Fibroblast of mammary gland (primary cell): ENCODE measurements at regions not wholly inside any gene's neighbourhood (a gene's known extent, or its start where the extent isn't known, plus 50 kb on each side); places are given as distances from the start of the nearest gene placed in this dataset.

Source experiments
- DNase-seq: peaks from one replicate; pipeline ENCODE4 v3.0.0-alpha.2; 2010; ENCODE audit warnings: low read depth
- H3K4me3 ChIP-seq: 2 replicates; pipeline ENCODE4 v1.5.1; 2011; ENCODE audit warnings: low read depth, mild to moderate bottlenecking, low read length, moderate library complexity; ENCODE audit not compliant: control insufficient read depth
- TF ChIP-seq, protein P1 (sequence below): conservative IDR thresholded peaks from 2 replicates; pipeline ENCODE4 v1.5.1; 2011; ENCODE audit warnings: low read depth, low read length, inconsistent platforms; ENCODE audit not compliant: control insufficient read depth, insufficient read depth

DNA sequence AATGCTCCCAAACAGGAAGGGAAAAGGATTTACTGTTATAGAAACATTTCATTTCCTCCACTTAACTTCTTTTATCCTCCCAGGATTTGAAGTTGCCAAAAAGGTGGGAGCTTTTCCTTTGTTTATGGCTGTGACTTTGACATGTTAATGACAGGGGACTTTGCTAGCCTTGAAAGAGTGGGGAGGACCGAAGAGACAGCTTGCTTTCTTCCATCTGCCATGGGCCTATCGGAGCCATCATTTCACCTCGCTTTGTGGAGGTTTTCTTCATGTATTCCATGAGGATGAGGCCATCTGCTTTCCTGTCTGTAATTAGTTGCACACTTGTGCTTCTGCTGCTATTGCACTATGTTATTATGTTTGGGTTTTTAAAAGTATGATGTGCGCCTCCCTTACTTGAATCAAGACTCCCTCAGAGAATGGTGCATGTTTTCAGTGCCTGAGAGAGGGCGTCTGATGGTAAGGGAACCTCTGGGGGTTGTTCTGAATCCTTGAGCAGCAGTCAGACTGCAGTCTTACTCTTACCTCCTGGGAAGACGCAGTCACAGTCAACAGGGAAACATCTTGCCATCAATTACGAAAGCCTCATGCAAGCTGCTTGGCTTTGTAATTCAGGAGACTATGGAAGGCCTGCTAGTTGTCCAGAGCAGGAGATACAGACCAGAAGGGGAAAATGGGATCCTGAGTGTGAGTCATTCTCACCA, 173.3 kb upstream of the MGAT5 start:
- no peak overlapping the region for H3K4me3 ChIP-seq
- TF ChIP-seq, protein P1, sequence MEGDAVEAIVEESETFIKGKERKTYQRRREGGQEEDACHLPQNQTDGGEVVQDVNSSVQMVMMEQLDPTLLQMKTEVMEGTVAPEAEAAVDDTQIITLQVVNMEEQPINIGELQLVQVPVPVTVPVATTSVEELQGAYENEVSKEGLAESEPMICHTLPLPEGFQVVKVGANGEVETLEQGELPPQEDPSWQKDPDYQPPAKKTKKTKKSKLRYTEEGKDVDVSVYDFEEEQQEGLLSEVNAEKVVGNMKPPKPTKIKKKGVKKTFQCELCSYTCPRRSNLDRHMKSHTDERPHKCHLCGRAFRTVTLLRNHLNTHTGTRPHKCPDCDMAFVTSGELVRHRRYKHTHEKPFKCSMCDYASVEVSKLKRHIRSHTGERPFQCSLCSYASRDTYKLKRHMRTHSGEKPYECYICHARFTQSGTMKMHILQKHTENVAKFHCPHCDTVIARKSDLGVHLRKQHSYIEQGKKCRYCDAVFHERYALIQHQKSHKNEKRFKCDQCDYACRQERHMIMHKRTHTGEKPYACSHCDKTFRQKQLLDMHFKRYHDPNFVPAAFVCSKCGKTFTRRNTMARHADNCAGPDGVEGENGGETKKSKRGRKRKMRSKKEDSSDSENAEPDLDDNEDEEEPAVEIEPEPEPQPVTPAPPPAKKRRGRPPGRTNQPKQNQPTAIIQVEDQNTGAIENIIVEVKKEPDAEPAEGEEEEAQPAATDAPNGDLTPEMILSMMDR, result no peak
- no peak for DNase-seq

DNA sequence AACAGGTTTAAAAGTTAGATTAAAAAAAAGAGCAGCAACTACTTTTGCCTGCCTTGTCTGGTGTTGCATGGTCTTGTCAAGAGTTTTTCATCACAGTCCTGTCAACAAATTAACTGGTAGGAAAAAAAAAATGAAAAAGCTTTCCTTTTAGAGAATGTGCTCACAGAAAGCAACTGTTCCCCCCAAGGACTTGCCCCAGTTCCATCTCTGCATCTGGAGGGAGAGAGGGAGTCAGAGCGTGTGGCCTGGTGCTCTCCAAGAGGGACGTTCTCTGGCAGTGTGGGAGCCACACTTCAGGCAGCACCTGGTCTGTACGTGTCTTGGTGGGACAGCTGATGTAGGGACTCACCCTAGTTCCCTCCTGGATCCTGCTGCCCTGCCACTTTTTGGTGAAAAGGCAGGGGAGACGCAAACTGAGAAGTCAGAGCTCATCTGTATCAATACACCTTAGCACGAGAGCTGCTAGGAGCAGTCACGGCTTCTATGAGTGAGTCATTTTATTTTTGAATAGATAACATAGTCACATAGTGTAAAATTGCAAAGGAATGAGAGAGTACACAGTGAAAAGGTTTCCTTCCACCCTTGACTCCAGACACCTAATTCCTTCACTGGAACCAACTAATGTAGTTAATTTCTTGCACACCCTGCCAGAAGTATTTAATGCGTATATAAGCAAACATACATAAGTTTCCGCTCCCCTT, 172.5 kb upstream of the MGAT5 start:
- no peak for DNase-seq
- no peak overlapping the region for H3K4me3 ChIP-seq
- TF ChIP-seq, protein P1, result no peak

DNA sequence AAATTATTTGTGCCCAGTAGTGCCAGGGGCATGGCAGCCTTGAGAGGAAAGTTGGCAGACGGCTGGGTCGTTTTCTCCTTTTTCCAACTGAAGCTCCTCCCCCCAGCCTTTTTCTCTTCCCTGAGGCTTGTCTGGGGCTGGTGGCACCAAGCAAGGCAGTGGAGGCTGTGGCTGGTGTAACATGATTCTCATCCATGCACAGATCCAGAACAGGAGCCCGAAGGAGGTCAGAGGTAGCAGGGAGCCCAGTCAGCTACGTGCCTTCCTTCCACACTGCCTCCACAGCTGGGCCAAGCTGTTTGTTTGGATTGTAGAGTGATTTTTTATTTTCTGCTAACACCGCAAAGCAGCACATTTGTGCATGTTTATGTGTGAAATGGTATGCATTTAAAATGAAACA, 170.3 kb upstream of the MGAT5 start:
- DNase-seq, result no peak
- no peak overlapping the region for H3K4me3 ChIP-seq
- TF ChIP-seq, protein P1, result no peak

DNA sequence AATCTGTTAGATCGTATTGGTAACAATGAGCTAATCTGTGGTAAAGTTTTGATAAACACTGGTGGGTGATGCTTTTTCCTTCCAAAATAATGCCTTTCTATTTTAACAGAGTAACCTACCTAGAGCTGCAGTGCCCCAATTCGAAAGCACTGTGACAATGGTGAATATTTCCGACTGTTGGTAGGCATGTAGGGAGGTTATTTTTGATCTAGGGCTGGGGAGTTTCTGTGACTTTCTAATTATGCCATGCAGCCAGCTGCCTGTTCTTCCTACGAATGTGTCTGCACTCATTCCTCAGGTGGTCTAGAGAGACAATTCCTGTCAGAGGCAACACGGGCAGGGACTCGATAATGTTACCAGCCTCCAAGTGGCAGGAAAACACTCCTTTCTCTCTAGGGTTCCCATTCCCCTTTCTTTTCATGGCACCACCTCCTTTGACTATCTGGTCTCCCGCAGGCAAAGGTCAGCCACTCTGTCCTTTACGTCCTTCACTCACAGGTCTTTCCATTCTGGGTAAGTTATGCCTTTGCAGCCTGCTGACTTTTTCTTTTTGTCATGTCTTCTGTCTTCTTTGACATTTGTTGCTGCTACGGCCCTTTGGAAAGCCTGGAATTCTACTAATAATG, 167.2 kb upstream of the MGAT5 start:
- no peak overlapping the region for H3K4me3 ChIP-seq
- TF ChIP-seq, protein P1, result no peak
- DNase-seq, result no peak

DNA sequence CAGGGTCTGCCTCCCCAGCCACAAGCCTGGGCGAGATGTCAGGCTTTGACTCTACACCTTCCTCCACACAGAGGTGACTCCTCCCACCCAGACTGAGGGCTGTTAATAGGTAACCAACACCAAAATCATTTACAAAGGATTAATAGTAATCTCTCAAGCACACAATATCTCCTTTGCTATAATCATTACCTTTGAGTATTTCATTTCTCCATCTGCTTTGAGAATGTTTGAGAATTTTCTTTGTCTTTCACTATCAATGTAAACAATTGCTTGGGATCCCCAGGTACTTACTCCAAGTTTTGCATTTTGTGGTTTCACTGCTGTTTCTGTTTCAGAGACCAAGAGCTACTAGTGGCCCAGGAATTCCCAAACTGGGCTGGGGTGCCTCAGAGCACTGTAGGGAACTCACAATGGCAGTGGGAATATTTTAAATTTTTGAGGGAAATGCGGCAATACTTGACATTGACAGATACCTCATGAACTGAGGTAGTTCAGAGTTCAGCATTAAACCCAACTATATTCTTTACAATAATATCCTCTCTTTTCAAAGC, 166.4 kb upstream of the MGAT5 start:
- H3K4me3 ChIP-seq, result no peak overlapping the region
- TF ChIP-seq, protein P1, result no peak
- DNase-seq, result no peak

DNA sequence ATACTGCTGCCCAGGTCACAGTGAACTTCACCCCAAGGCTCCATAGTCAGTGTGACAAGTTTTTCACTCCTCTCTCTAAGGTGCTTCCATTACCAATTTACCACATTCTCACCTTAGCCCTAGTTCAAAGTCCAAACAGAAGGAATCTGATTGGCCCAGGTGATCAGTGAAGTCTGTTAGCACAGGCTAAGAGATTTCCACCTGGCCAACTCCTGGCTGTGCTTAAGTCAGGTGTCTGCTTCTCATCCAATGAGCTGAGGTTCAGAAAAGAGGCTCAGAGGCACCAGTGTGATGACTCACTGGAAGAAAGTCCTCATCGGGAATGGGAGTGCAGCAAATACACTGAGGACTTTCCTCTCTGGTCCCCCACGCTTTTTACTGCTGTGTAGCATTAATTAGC, 164.4 kb upstream of the MGAT5 start:
- DNase-seq, result no peak
- no peak overlapping the region for H3K4me3 ChIP-seq
- TF ChIP-seq, protein P1, result no peak
